SHP77 (cell line): ENCODE measurements at regions not wholly inside any gene's neighbourhood (a gene's known extent, or its start where the extent isn't known, plus 50 kb on each side); places are given as distances from the start of the nearest gene placed in this dataset.
"Not testable (repeated sequence)": the region's sequence is repeated elsewhere in the genome, so short reads cannot be mapped to it uniquely, and the experiment has no call there.

ENCODE experiments used
- DNase-seq, 2 experiments: peaks; one replicate each; lab custom pipeline; 2025; lab: John Stamatoyannopoulos, UW

GRCh38 chr16:80258407-80258806, 282.4 kb upstream of the DYNLRB2 start:
- no peak for DNase-seq

DNA sequence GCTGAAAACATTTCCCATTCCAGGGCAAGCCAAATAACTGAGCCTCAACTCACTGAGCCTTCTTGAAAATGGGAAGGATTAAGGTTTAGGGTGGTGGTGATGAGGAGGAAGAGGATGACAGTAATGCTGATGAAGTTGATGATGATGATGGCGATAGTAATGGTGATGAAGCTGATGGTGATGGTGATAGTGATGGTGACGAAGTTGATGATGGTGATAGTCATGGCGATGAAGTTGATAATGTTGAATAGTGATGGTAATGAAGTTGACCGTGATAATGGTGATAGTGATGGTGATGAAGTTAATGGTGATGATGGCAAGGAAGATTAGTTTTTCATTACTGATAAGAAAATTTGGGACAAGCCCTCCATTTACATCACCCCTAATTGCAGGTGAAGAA, 285.8 kb upstream of the DYNLRB2 start:
- no peak for DNase-seq

DNA sequence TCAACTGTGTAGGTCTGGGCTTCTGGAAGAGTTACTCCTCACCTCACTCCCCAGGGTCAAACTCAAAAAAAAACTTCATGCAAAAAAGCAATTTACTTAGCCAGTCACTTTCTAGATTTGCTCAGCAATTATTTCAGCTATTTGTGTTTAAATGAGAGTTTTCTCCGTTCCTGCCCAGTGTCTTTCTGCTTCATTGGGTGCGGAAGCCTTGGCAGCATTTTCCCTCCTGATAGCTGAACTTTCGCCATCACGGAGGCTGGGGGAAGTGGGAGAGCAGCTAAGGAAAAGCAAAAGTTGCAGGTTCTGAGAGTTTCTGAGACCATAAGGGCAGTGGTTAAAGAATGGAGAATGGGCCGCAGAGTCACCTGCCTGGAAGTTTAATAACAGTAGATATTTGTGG, 287.1 kb upstream of the DYNLRB2 start:
- no peak for DNase-seq

DNA sequence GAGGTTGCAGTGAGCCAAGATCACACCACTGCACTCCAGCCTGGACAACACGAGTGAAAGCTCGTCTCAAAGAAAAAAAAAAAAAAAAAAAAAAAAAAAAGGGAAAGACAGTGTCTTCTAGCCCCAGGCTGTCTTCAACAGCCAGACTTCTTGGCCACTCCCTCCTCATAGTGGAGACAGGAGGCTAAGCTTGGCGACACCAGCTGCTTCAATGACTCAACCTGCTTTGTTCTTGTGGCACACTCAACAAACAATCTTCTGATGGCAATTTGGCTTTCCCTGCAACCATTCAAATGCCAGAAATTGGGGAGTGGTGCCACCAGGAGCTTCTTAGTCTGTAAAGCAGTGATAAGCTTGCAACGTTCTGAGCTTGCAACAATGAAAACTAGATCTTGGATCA, 290.4 kb upstream of the DYNLRB2 start:
- DNase-seq: no peak

DNA sequence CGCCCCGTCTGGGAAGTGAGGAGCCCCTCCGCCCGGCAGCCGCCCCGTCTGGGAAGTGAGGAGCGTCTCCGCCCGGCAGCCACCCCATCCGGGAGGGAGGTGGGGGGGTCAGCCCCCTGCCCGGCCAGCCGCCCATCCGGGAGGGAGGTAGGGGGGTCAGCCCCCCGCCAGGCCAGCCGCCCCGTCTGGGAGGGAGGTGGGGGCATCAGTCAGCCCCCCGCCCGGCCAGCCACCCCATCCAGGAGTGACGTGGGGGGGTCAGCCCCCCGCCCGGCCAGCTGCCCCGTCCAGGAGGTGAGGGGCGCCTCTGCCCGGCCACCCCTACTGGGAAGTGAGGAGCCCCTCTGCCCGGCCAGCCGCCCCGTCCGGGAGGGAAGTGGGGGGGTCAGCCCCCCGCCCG, 297.5 kb upstream of the DYNLRB2 start:
- not testable (repeated sequence) for DNase-seq

DNA sequence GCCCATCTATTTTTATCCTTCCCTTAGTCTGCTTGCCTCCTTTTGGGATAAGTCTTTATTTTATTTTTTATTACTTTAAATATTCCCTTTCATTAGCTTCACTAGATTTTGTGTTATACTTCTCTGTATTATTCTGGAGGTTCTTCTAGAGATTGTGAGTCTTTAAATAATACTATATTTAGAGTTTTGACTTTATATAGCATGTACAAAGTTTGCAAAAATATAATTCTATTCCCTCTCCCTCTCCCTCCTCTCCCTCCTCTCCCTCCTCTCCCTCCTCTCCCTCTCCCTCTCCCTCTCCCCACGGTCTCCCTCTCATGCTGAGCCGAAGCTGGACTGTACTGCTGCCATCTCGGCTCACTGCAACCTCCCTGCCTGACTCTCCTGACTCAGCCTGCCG, 298.5 kb upstream of the DYNLRB2 start:
- DNase-seq: not testable (repeated sequence)

DNA sequence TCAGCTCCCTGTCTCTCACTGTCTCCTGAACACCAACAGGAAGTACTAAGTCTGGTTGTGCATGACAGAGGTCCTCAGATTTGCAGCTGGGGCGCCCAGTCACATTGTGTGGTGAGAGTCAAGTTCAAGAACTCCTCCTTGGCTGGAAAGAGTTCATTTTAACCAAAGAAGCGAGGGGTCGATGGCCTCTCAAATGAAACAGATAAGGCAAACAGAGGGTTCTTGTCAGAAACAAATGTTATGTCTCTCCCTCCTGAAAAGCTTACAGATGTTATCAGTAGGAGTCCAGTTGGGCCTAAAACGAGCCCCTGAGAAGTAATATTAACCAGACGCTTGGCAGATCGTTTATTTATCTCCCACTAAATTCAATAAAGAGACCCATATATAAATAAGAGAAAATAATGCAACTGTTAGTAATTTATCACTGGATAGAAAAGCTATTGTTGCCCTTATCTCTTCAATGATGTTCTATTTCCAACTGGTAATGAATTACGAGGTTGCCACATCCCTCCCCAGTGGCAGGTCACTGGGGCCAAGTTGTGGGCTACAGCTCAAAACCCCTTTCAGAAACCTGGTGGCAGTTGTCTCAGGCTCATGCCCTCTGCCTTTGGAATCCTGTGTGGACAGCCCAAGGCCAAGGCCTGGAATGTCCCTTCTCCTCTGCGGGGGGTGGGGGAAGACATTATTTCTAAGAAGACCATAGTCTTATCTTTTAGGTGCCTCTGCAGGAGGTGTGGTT, 307.5 kb upstream of the DYNLRB2 start:
- DNase-seq: no peak

GRCh38 chr16:80231888-80232287, 308.9 kb upstream of the DYNLRB2 start:
- DNase-seq: no peak

- DNase-seq: no peak
Measured at GRCh38 chr16:80231121-80231520, 309.7 kb upstream of the DYNLRB2 start.

- DNase-seq: no peak
Measured at GRCh38 chr16:80230328-80231120, 310.3 kb upstream of the DYNLRB2 start.

DNA sequence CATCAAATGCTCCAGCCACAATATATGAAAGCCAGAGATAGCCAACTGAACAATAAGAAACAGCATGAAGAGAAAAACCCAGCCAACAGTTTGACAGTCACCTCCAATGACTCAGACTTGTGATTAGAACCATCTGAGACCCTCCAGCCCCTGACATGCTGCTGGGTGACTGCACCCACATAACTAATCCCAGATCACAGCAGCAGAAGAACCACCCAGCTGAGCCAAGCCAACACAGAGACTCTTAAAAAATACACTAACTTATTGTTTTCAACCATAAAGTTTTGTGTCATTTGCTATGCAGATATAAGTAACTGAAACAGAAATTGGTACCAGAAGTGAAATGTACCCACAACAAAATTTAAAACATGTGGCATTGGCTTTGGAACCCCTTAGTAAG, 314.3 kb upstream of the DYNLRB2 start:
- DNase-seq: no peak

DNA sequence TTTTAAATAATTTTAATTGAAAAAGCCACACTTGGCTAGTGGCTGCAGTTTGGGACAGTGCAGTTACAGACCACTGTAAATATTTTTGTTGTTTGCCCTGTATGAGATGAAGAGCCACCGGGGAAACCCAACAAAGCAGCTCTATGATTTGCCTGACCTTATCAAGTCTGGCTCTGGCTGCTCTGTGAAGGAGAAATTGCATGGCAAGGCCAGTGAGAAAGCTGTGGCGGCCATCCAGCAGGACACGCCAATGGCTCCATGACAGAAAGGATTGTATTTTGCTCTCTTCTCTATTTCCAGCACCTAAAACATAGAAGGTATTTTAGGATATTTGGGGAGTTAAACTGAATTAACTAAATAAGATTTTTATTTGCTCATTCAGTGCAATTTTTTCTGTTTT, 330.0 kb upstream of the DYNLRB2 start:
- no peak for DNase-seq

DNA sequence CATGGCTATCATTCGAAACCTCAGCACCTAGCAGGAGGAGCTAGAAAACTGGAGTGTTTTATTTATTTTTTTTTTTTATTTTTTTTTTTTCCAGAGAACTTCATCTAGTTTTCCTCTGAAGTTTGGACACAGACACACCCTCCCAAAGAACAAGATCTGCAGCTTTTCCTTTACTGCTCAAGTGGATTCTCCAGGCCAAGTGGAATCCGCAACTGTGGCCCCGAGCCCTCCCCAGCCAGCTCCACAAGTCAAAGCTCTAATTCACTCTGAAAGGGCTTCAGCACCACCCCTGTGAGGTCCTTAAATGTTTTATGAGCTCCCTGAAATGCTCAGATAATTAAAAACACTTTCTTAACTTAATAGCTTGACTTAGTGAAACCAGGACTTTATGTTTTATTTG, 332.1 kb upstream of the DYNLRB2 start:
- DNase-seq: no peak

DNA sequence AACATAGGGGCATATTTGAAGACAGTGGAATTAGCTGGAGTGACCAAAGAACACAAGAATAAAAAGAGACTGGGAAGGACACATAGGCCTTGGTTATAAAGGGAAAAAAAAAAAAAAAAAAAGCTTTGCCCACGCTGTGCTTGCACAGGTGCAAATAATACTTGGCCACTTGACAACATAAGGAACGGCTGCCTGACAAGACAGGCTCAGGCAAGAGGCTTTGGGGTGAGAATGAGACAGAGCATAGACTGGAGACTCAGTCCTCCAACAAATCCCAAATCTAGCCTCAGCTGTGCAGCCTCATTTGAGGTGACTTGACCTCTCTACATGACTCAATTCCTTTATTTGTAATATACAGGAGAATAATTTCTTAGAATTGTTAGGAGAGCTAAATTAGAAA, 332.8 kb upstream of the DYNLRB2 start:
- DNase-seq: no peak

- DNase-seq: no peak
Measured at GRCh38 chr16:80203821-80204220, 337.0 kb upstream of the DYNLRB2 start.

DNA sequence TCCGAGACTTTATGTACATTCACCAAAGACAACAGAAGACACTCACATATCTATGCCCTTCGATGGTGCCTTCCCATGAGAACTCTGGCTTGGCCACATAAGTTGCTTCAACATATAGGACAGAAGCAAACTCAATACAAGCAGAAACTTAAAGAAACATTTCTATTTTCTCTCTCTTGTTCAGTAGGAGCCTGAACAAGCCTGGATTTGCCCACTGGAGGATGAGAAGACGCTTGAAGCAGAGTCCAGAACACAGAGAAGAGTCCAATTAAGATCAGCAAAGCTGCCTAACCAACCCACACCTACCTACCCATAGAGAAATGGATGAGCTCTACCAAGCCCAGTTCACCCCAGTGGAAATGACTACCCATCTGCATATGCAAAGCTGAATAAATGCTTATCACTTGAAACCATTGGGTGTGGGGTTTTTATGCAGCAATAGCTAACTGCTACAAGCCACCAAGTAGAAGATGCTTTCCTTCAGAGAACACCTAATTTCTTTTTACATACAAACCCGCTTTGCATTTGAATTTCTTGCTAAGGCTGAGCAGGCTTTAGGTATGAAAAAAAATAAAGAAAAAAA, 337.9 kb upstream of the DYNLRB2 start:
- no peak for DNase-seq

DNA sequence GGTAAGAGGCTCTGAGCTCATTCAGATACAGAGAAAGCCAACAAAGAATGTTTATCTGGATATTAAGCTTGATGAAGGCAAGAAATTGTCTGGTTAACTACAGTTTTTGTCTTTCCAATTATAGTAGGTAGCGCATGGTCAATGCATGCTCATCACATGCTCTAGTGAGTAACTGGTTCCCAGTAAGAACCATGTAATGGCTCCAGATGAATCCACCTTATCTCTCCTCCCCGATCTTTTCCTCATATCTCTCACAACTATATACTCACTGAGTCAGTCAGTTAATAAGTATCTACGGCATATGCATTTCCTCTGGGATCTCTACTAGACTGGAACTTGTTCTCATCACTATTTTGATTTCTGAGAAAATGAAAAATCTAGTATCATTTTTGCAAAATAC, 340.7 kb upstream of the DYNLRB2 start:
- no peak for DNase-seq

GRCh38 chr16:80199614-80200013, 341.2 kb upstream of the DYNLRB2 start:
- no peak for DNase-seq

DNA sequence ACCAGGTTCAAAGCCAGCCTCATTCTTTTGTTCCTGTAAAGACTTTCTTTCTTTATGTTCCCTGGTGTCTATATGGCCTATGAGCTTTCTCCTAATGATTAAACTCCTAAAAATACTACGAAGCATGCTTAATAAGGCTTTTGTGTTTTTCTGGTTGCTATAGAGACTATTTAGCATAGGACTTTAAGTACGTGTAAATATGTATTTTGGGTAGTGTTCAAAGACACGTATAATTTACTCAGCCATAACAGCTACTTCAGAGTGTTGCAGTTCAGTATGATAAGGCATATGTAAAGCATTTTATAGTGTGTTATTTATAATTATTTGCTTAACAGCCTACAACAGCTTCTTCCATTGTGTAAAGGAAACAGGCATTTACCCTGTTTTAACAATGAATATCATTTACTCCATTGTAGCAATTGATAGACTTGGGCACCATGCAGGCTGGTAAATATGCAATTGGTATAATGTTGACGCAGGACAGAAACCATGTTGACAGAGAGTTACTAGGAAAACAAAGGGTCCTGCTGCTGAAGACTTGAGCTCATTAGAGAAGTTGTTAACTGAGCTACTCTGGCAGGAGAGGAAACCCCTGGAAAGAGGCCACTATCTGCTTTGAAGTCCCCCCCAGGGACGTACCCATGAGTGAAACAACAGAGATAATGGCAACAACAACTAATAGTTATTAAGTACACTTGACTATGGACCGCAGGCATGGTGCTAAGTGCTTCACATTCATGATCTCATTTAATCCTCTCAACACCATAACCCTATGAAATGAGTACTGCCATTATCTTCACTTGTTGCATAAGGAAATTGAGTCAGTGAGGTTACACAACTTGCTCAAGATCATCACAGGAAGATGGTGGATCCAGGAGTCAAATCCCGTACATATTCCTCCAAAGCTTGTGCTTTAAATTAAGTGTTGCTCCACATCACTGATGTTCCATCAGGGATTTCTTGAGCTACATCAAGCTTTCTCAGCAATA, 342.2 kb upstream of the DYNLRB2 start:
- peak in 1 of 2 experiments; percentile 4 for DNase-seq

DNA sequence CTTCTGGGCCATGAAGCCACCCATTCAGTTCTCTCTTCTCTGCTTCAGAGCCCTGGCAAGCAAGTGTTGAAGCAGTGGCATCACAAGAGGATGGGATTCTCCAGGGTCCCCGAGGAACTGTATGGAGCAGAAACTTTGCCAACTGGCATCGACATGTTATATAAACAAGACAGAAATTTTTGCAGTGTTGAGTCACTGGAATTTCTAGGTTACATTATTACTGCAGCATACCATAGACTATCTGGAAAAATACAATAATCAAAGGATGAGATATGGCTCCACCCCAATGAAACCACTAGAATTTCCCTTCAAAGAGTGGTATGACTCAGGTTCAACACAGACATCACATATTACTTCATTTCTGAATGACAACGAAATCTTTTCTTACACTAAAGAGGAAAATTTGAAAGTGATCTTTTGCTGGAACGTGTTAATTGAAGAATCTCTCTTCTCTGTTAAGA, 343.0 kb upstream of the DYNLRB2 start:
- no peak for DNase-seq

DNA sequence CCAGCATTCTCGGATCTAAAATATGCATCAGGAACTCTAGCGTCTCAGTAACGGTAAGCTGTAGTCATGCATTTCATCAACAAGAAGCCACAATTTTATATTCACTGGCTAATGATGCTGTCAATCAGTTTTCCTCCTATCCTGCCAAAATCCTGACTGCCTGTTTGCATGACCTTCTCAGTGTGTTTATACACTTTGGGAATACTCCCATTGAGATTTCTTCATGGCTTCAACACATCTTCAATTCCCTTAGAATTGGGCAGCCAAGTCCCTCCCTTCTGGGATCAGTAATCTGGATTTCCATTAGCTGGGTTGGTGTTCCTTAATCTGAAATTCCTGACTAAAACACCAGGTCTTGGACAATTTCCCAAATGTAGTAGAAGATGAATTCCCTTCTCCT, 348.9 kb upstream of the DYNLRB2 start:
- no peak for DNase-seq
